GM19468 (cell line): ENCODE measurements at regions not wholly inside any gene's neighbourhood (a gene's known extent, or its start where the extent isn't known, plus 50 kb on each side); places are given as distances from the start of the nearest gene placed in this dataset.

Source experiments
- ATAC-seq: cut with Tn5 transposase; IDR thresholded peaks from one replicate; pipeline ENCODE4 v1.9.1; 2021; ENCODE audit warnings: mild to moderate bottlenecking, moderate library complexity, moderate number of reproducible peaks; ENCODE audit not compliant: unreplicated experiment; ENCODE audit errors: extremely low read depth

- no peak for ATAC-seq
Observed at GRCh38 chr20:43252761-43253160, 63.1 kb upstream of the PTPRT start.

GRCh38 chr20:43248341-43248740, 58.6 kb upstream of the PTPRT start:
- ATAC-seq = no peak

- no peak for ATAC-seq
Observed at GRCh38 chr20:43247361-43247760, 57.7 kb upstream of the PTPRT start.

GRCh38 chr20:43244647-43245046, 54.9 kb upstream of the PTPRT start:
- ATAC-seq = no peak

GRCh38 chr20:43243672-43244269, 54.1 kb upstream of the PTPRT start:
- no peak for ATAC-seq

- ATAC-seq = no peak
Observed at GRCh38 chr20:43241057-43241702, 51.5 kb upstream of the PTPRT start.
